ENCODE measurements at regions not wholly inside any gene's neighbourhood (a gene's known extent, or its start where the extent isn't known, plus 50 kb on each side); places are given as distances from the start of the nearest gene placed in this dataset.
"Not testable (repeated sequence)": the region's sequence is repeated elsewhere in the genome, so short reads cannot be mapped to it uniquely, and the experiment has no call there.

- TF ChIP-seq CTCF (IDR thresholded peaks at IDR 0.05; ENCODE audit: insufficient read depth, low read length, severe bottlenecking): no peak
- Histone ChIP-seq H3K4me3 (ENCODE audit: low read depth, low read length) (no peak overlapping the region), H3K27me3 (ENCODE audit: control insufficient read depth, insufficient read depth, low read length) (no peaks in the 10 kb centered on the region), H3K36me3 (ENCODE audit: control insufficient read depth, insufficient read depth, low read length) (no peaks in the 10 kb centered on the region)
- FAIRE-seq: no peak
- DNase-seq (ENCODE audit: low read depth): no peak
These were observed 393.8 kb downstream of the DCDC2C start for GRCh38 chr2:4096978-4097766.

- Histone ChIP-seq H3K36me3 (ENCODE audit: control insufficient read depth, insufficient read depth, low read length) (no peaks in the 10 kb centered on the region), H3K27me3 (ENCODE audit: control insufficient read depth, insufficient read depth, low read length) (no peaks in the 10 kb centered on the region), H3K4me3 (ENCODE audit: low read depth, low read length) (no peak overlapping the region)
- DNase-seq (ENCODE audit: low read depth) (no peak), FAIRE-seq (no peak)
- no peak for TF ChIP-seq CTCF (IDR thresholded peaks at IDR 0.05; ENCODE audit: insufficient read depth, low read length, severe bottlenecking)
These were observed 394.8 kb downstream of the DCDC2C start for GRCh38 chr2:4098137-4098536.

GRCh38 chr2:4101936-4102335 is 398.6 kb downstream of the DCDC2C start:
- H3K27me3 ChIP-seq (ENCODE audit: control insufficient read depth, insufficient read depth, low read length): no peaks in the 10 kb centered on the region
- FAIRE-seq: no peak
- no peak for TF ChIP-seq CTCF (IDR thresholded peaks at IDR 0.05; ENCODE audit: insufficient read depth, low read length, severe bottlenecking)

GRCh38 chr2:4107179-4107578 is 403.8 kb downstream of the DCDC2C start:
- TF ChIP-seq CTCF (IDR thresholded peaks at IDR 0.05; ENCODE audit: insufficient read depth, low read length, severe bottlenecking): no peak
- no peak for DNase-seq (ENCODE audit: low read depth)
- no peaks in the 10 kb centered on the region for H3K36me3 ChIP-seq (ENCODE audit: control insufficient read depth, insufficient read depth, low read length)
- no peak overlapping the region for H3K4me3 ChIP-seq (ENCODE audit: low read depth, low read length)
- no peaks in the 10 kb centered on the region for H3K27me3 ChIP-seq (ENCODE audit: control insufficient read depth, insufficient read depth, low read length)
- FAIRE-seq: no peak

More at GRCh38 chr2:4101936-4102335, 398.6 kb downstream of the DCDC2C start:
- Histone ChIP-seq H3K36me3 (ENCODE audit: control insufficient read depth, insufficient read depth, low read length) (no peaks in the 10 kb centered on the region), H3K4me3 (ENCODE audit: low read depth, low read length) (no peak overlapping the region)
- DNase-seq (ENCODE audit: low read depth): no peak

- Histone ChIP-seq H3K27me3 (ENCODE audit: control insufficient read depth, insufficient read depth, low read length) (no peaks in the 10 kb centered on the region), H3K36me3 (ENCODE audit: control insufficient read depth, insufficient read depth, low read length) (no peaks in the 10 kb centered on the region), H3K4me3 (ENCODE audit: low read depth, low read length) (no peak overlapping the region)
- no peak for TF ChIP-seq CTCF (IDR thresholded peaks at IDR 0.05; ENCODE audit: insufficient read depth, low read length, severe bottlenecking)
- FAIRE-seq (no peak), DNase-seq (ENCODE audit: low read depth) (no peak)
These were observed 406.9 kb downstream of the DCDC2C start for GRCh38 chr2:4110273-4110672.

GRCh38 chr2:4115435-4115834 is 412.1 kb downstream of the DCDC2C start:
- not testable (repeated sequence) for DNase-seq (ENCODE audit: low read depth); H3K27me3 ChIP-seq (ENCODE audit: control insufficient read depth, insufficient read depth, low read length); H3K4me3 ChIP-seq (ENCODE audit: low read depth, low read length); FAIRE-seq; H3K36me3 ChIP-seq (ENCODE audit: control insufficient read depth, insufficient read depth, low read length)
